ENCODE measurements at regions not wholly inside any gene's neighbourhood (a gene's known extent, or its start where the extent isn't known, plus 50 kb on each side); places are given as distances from the start of the nearest gene placed in this dataset.
"Not testable (repeated sequence)": the region's sequence is repeated elsewhere in the genome, so short reads cannot be mapped to it uniquely, and the experiment has no call there.

DNA sequence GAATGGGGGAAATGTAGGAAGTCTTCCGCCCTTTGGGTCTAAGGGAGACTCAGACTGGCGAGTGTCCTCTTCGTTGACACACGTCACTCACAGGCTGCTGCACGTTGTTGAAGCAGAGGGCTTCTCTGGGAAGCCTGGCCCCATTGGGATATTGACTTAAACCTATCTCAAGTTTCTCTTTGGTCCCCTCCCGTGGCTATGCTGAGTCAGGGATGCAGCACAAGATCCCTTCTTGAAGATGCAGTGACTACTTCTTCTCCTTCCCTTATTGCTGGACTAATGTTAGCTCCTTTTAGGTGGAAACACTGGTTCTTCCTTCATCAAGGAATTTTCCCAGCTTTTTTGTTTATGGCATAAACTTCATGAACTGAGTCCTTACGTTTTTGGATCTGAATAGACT is 89.8 kb upstream of the CCDC71L start:
- DNase-seq = no peak

DNA sequence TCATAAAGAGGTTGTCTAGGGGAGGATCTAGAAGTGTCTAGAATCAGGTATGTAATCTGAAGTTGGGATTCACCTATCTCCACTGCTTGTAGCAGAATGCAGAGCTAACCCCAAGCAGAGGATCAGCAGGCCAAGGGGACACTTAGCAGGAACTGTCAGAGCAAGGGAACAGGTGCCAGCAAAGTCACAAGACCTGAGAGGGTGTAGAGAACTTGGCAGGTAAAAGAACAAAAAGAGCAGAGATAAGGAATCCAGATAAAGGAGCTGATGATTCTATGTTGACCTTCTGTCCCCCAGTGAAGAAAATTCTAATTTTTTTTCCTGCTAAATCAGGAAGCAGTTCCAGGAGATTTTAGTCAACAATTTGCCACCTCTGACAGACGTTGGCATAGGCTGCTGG is 91.4 kb upstream of the CCDC71L start:
- DNase-seq = no peak

DNA sequence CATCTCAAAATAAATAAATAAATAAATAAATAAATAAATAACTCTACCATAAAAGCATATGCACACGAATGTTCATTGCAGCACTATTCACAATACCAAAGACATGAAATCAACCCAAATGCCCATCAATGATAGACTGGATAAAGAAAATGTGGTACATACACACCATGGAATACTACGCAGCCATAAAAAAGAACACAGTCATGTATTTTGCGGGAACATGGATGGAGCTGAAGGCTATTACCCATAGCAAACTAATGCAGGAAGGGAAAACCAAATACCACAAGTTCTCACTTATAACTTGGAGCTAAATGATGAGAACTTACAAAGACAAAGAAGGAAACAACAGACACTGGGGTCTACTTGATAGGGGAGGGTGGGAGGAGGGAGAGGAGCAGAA is 94.1 kb upstream of the CCDC71L start:
- DNase-seq = not testable (repeated sequence)

DNA sequence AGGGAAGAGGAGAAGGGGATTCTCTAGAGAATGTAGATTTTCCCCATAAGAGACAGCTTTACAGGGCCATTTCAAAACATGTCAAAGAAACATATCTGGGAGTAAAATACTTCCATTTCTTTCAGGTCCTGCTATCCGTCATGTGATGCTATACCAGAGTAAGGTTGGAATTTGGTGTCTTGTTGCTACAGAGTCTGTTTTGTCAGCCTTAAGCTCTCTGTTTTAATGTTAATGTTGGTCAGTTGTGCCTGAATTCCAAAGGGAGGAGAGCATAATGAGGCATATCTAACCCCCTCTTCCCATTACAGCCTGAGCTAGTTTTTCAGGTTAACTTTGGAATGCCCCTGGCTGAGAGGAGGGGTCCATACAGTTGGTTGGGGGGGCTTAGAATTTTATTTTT is 94.7 kb upstream of the CCDC71L start:
- no peak for DNase-seq

DNA sequence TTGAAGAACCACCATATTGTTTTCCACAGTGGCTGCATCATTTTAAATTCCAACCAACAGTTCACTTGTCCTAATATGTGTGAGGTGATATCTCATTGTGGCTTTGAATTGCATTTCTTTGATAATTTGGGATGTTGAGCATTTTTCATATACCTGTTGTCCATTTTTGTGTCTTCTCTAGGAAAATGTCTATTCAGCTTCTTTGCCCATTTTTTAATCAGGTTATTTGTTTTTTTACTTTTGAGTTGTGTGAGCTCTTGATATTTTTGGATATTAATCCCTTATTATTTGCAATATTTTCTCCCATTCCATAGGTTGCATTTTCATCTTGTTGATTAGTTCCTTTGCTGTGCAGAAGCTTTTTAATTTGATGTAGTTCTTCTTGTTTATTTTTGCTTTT is 95.1 kb upstream of the CCDC71L start:
- DNase-seq = no peak

DNA sequence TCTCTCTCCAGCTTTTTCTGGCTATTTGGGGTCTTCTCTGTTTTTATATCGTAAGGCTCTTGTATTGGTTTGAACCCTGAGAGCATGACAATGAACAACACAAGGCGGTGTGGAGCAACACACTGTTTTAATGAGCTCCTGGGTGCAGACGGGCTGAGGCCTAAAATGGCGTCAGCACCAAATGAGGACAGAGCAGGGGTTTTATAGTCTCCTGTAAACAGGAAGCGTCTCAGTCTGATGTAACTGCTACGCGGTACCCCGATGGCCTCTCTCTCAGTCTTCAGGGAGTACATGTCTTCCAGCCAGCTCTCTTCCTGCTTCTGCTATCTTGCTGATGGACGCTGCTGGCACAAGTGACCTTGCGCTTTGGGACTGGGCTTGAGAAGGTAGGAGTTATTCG is 95.9 kb upstream of the CCDC71L start:
- no peak for DNase-seq

DNA sequence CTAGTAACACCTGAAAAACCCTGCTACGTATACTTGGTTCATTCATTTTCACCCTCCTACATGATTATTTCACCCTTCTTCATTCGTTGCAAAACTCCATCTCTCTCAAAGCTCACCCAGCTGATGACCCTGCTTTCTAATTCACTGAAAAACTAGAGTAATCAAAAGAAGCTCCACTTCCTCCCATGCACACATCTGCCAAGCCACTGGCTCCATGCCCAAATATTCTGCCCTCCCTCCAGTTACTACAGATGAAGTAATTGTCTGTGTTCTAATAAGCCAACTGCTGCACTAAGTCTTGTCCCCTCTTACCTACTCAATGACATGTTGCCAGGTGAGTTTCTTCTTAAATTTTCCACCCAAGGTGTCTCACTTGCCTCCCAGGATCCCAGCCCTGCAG is 96.9 kb upstream of the CCDC71L start:
- no peak for DNase-seq

DNA sequence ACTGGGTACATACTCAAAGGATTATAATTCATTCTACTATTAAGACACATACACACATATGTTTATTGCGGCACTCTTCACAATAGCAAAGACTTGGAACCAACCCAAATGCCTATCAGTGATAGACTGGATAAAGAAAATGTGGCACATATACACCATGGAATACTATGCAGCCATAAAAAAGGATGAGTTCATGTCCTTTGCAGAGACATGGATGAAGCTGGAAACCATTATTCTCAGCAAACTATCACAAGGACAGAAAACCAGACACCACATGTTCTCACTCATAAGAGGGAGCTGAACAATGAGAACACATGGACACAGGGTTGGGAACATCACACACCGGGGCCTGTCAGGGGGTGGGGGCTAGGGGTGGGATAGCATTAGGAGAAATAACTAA is 101.9 kb upstream of the CCDC71L start:
- not testable (repeated sequence) for DNase-seq

DNA sequence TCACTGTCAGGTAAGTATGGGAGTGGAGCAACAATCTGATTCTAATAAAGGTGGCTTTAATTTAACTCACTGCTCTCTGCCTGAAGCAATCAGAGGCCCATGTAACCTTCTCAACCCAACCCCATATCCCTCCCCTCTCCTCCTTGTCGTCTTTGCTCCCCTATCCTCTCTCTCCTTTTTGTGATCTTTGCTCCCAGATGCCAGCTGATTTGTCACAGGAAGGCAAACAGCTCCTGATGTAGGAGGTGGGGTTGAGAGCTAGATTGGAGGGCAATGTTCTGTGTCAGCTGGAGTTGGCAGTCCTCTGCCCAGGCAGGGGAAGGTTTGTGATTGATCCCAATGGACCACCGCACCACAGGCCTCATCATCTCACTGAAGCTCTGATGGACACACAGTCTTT is 101.4 kb upstream of the PIK3CG start:
- no peak for DNase-seq

DNA sequence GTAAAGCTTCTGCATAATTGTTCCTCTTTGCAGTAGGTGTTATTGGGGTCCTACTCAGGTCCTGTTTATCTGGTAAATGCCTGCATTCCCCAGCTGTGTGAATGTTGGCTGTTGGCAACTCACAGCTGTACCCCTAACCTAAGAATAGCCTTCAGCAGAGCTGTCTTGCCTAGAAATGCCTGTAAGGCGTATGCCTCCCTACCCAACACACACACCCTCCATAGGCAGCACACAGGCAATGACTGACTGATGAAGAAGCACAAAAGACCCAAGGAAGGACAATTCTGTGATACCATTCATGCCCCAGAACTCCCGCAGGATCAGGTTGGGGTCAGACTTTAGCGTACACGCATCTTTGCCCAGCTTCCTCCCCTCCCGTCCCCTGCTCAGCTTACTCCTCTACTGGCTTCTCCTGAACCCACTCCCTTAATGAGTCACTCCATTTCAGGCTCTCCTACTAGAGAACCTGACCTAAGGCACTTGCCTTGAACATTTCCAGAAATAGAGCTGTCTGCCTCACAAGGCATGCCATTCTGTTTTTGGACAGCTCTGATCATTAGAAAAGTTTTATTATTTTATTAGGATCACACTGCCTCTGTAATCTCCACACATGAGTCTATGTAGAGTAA is 99.2 kb upstream of the PIK3CG start:
- no peak for DNase-seq

DNA sequence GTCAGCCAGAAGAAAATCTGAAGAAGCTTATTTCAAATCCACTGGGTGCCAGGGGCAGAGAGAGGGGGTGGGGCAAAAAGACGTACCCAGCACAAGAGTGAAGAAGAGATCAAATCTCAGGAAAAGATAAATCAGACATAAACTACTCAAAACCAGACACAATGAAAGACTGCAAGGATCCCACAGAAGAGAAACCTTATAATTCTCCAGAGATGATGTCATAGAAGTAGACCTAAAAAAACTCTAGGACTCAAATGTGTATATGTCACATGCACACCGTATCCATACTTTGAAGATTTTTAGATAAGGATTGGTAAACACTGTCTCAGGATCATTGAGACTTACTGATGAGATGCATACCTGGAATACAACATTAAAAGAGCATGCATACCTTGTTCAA is 98.5 kb upstream of the PIK3CG start:
- DNase-seq = no peak

DNA sequence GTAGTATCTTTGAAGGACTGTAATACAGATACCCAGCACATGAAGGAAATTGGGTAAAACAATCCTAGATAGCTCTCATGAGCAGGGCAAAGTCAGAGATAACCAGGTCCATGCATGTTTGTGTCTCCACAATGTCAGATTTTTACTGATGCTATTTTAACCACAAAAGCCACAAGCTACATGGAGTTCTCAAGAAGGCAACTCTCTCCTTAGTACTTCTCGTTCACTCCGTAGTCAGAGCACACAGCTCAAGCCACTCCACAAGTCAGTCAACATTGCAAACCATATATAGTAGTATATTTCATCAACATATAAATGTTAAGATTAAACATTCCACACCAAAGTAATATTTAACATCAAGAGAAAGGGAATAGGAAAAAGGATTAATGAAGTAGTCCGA is 98.0 kb upstream of the PIK3CG start:
- no peak for DNase-seq

DNA sequence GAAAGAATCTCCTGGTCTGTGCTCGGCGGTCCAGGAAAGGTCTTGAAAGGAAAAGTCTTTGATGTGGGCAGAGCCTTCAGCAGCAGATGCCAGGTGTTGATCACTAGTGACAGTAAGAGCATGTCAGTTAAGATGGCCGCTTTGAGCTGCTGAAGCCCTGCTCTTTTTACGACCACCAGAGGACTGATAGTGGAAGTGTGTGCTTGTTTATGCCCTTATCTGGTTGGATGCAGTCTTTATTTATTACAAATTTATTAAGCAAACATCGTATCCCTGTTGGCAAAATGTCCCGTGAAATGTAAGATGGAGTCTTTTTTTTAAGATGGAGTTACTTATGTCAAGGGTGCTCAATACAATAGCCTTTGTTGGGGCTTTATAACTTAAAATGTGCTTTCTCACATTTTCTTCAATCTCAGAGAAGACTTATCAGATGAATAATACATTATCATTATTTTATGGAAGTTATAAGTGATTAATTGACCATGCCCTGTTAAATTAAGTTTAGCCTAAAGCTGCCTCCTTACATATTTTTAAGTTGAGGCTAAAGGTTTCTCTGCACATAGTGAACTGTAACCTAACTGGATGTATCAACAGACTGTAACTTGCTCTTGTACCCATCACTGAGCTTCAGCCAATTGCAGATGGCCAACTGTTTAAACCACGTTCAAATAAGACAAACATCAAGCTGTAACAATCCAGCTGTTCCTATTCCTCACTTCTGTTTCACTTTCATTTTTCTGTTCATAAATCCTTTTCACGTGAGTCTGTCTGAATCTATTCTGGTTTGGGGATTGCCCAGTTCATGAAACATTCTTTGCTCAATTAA is 97.4 kb upstream of the PIK3CG start:
- no peak for DNase-seq

DNA sequence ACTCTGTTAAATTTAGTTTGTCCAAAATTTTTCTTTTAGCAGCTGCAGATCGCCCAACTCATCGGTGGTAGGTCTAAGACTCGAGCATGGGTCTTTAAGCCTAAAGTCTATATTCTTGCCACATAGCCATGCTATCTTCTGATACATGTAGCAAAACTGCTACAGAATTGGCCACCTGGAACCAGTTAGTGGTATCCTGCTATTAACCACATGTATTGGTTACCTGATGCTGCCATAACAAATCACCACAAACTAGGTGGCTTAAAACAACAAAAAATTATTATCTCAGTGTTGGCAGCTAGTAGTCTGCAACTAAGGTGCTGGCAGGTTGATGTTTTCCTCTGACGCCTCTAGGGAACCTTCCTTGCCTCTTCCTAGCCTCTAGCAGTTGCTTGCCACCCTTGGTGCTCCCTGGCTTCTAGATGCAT is 96.7 kb upstream of the PIK3CG start:
- DNase-seq = no peak

DNA sequence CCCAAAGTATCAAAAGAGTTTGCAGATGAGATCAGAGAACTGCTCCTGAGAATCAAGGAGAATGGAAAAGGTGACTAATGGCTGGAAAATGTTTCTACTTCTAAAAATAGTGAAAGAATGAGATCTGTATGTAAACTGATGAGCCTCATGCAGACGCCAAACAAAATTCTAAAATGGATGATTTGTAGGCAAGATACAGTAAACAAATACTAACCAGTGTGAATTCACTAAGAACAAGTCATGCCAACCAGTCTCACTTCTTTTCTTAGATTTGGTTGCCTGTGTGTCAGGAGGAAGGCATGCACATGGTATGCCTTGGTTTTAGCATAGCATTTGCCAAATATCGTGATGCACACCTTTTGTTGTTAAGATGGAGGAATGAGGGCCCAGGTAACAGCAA is 94.9 kb upstream of the PIK3CG start:
- DNase-seq = no peak

DNA sequence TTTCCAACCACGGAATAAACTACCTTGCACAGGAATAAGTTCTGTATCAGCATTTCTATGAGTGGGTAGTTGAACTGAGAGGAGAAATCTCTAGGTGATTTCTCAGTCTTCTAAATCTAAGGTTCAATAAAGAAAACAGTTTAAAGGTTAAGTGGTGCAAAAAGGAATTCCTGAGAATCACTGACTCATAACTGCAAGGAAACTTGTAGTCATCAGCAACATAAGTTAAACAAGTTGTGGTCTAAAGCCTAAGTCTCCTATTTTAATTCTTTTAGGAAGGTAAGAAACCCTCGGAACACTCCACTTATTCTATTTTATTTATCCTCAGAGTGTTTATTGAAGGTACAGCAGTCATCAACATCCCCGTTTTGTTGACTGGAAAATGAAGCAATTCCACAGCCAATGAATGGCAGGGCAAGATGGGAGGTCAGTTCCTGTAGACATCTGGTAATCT is 92.4 kb upstream of the PIK3CG start:
- no peak for DNase-seq

DNA sequence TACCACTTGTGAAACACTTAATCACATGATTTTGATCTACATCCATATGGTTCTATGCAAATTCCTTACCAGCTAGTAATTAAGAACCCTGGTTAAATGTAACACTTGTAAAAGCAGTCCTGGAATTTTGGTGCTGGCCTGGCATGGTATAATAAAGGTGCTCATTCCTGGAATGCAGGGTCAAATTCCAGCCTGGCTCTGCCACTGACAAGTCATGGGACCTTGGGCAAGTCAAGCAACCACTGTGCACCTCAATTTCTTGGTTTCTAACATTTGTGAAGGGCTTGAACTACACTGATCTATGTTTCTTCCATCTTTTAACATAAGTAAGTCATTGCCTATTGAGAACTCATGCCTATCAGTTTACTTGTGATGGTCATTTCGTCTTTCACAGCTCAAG is 91.9 kb upstream of the PIK3CG start:
- DNase-seq = no peak

DNA sequence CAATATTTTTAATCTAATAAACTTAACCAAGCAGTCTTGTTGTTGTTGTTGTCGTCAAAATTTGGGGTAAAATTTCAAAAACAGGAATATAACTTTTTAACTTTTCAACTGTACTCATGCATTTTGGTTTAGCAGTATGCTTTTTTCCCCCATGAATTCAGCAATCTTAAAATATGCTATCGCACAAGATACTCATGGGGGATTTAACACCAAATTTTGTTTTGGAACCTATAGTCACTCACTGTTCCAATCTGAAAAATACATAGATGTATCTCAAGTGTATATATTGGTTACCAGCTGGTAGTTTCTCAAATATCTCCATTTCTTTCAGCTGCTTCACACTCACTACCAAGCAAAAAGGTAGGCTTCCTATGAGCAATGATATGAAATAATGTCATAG is 91.4 kb upstream of the PIK3CG start:
- DNase-seq = no peak

DNA sequence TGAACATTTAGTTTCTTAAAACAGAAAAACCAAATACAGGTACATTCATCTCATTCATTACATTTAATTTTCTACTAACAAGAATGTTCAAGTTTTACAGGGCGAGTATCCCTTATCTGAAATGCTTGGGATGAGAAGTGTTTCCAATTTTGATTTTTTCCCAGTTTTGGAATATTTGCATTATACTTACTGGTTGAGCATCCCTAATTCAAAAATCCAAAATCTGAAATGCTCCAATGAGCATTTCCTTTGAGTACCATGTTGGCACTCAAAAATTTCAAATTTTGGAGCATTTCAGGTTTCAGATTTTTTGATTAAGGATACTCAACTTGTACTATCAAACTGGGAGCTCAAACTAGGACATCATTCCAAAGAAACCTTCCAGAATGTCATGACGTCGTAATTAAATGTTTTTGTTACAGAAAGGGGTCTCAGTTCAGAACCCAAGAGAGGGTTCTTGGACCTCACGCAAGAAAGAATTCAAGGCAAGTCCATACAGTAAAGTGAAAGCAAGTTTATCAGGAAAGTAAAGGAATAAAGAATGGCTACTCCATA is 90.8 kb upstream of the PIK3CG start:
- DNase-seq = no peak

DNA sequence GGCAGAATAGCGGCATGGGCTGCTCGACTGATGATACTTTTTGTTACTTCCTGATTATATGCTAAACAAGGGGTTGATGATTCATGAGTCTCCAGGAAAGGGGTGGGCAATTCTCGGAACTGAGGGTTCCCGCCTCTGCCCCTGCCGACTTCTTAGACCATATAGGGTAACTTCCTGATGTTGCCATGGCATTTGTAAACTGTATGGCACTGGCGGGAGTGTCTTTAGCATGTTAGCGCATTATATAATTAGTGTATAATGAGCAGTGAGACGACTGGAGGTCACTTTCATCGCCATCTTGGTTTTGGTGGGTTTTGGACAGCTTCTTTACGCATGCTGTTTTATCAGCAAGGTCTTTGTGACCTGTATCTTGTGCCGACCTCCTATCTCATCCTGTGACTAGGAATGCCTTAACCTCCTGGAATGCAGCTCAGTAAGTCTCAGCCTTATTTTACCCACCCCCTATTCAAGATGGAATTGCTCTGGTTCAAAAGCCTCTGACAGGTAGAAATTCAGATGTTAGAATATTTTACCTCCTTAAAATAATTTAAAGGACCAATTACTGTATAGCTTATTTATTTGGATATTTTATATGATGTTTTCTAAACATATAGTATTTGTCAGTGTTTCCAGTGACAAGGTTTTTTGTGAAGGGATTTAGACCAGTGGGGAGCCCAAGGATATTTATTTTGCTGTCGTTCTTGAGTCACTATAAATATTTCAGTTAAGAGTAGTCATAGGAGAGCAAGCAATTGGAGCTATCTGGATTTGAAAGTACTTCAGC is 90.1 kb upstream of the PIK3CG start:
- peak; percentile 59 for DNase-seq

DNA sequence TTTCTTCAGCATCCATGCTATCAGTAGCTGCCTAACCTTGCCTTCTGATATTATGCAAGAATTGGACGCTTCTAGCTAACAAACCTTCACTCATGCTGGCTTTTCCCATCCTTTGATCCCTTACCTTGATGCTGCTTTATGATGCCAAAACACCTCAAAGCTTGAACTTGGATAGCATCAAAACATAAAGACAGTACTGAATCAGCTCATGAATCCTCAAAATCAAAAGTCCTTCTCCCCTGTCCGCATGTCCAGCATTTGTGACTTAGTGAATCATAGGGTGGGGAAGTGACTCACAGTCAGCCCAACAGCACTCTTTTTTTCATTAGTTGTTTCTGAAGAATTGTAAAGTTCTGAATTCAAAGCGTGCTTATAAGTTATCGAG is 89.5 kb upstream of the PIK3CG start:
- no peak for DNase-seq

DNA sequence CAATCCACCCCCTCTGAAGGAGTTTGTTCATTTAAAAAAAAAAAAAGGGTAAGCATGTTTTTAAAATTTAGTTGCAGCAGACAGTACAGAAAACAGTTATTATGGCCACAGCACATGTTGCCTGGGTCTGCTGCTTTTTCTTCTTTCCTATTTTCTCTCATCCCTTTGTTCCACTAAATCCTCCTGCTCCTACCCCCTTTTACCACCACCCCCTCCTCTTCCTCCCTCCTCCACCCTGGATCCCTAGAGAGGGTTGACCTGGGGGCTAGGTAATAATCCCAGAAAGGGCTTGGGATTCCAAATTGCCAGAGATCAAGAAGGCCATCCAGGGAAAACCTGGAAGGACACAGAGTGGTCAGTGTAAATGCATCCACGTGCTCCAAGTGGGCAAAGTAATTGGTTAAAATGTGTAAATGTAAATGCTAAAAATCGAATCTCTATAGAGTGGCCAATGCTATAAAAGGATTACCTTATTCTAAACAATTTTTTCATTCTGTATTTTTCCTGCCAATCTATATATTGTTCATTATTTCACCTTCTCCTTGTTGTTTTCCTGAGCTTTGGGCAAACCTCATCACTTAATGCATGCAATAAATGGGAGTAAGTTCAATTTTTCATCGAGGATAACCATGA is 89.0 kb upstream of the PIK3CG start:
- DNase-seq = no peak

Data from activated naive CD4-positive, alpha-beta T cell treated with Interleukin-2 at 50 U/mL for 16 hours (primary cell).